ENCODE measurements at regions not wholly inside any gene's neighbourhood (a gene's known extent, or its start where the extent isn't known, plus 50 kb on each side); places are given as distances from the start of the nearest gene placed in this dataset.

DNA sequence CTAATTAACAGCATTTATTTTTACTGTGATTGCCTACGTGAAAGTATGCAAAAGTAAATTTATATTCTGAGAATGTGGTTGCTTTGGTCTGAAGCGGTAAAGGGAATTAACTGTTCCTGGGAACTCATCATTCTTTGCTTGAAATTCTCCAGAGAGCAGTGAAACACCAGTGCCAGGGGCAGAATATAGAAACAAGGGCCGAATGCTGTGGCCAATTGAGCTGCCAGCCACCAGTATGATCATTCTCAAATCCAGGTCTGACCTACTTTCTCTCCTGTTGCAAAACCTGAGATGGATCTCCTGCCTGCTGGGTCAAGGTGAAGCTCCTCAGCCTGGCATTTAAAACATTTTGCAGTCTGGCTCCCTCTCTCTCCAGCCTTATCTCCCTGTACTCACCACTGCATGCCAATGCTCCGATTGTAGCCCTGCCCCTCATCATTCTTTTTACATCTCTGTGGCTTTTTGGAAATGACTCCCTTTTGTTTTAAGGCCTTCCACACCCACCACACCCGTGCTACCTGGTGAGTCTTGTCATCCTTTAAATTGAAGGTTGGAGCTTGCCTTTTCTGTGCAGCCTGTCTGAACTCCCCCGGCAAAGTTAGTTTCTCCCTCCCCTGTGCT is 94.5 kb upstream of the TMEM178A start:
- Histone ChIP-seq H3K9me3 (ENCODE audit: low read length) (no peaks in the 10 kb centered on the region), H3K4me2 (ENCODE audit: low read length) (no peak overlapping the region), H2AFZ (ENCODE audit: low read length) (no peak overlapping the region), H3K4me1 (ENCODE audit: insufficient read depth, low read length, poor library complexity, severe bottlenecking) (no peaks in the 10 kb centered on the region), H3K79me2 (ENCODE audit: insufficient read depth, low read depth, low read length) (no peaks in the 10 kb centered on the region), H4K20me1 (ENCODE audit: insufficient read depth, low read length) (no peaks in the 10 kb centered on the region), H3K4me3 (ENCODE audit: low read depth, low read length, poor library complexity, severe bottlenecking) (no peak overlapping the region), H3K9me2 (ENCODE audit: insufficient read depth, low read length) (no peaks in the 10 kb centered on the region; the same call in 1 of the 2 replicates), H3K36me3 (ENCODE audit: insufficient read depth, low read length) (no peaks in the 10 kb centered on the region), H3K27ac (ENCODE audit: low read depth, low read length, poor library complexity, severe bottlenecking) (no peak overlapping the region)
- TF ChIP-seq EZH2phosphoT487 (IDR thresholded peaks at IDR 0.05; ENCODE audit: borderline replicate concordance, low read depth, low read length): no peak
- TF ChIP-seq, protein P1, sequence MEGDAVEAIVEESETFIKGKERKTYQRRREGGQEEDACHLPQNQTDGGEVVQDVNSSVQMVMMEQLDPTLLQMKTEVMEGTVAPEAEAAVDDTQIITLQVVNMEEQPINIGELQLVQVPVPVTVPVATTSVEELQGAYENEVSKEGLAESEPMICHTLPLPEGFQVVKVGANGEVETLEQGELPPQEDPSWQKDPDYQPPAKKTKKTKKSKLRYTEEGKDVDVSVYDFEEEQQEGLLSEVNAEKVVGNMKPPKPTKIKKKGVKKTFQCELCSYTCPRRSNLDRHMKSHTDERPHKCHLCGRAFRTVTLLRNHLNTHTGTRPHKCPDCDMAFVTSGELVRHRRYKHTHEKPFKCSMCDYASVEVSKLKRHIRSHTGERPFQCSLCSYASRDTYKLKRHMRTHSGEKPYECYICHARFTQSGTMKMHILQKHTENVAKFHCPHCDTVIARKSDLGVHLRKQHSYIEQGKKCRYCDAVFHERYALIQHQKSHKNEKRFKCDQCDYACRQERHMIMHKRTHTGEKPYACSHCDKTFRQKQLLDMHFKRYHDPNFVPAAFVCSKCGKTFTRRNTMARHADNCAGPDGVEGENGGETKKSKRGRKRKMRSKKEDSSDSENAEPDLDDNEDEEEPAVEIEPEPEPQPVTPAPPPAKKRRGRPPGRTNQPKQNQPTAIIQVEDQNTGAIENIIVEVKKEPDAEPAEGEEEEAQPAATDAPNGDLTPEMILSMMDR (conservative IDR thresholded peaks at IDR 0.05; ENCODE audit: low read length): no peak
- no TSS peak for BruUV-seq (replicated peaks)
- ChIA-PET POLR2A (no interaction called here), CTCF (ENCODE audit: unreplicated experiment) (no interaction called here)
- DNase-seq (ENCODE audit: low spot score): no peak
- intact Hi-C loops (cut with micrococcal nuclease; ENCODE audit: unreplicated experiment): no loop called here

DNA sequence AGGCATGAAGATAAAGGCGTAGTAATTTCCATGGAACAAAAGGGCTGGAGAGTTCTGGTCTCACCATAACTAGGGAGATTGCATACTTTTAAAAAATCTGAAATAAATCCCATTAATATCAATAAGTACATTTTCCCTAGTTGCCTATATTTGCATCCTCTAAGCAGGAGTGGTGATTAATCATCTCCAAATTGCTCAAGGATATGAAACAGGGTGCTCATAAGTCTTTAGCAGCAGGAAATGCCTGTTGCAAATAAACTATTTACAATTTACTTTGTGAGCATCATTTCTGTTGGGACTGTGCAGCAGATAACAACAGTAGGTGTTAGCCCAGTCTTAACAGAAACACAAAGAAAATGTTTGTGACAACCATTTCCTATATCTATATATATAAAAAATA is 92.4 kb upstream of the TMEM178A start:
- Histone ChIP-seq H3K4me2 (ENCODE audit: low read length) (no peak overlapping the region), H3K4me3 (ENCODE audit: low read depth, low read length, poor library complexity, severe bottlenecking) (no peak overlapping the region), H3K9me2 (ENCODE audit: insufficient read depth, low read length) (no peaks in the 10 kb centered on the region; the same call in 1 of the 2 replicates), H3K9me3 (ENCODE audit: low read length) (no peaks in the 10 kb centered on the region), H4K20me1 (ENCODE audit: insufficient read depth, low read length) (no peaks in the 10 kb centered on the region), H2AFZ (ENCODE audit: low read length) (no peak overlapping the region), H3K79me2 (ENCODE audit: insufficient read depth, low read depth, low read length) (no peaks in the 10 kb centered on the region), H3K27ac (ENCODE audit: low read depth, low read length, poor library complexity, severe bottlenecking) (no peak overlapping the region), H3K36me3 (ENCODE audit: insufficient read depth, low read length) (no peaks in the 10 kb centered on the region), H3K4me1 (ENCODE audit: insufficient read depth, low read length, poor library complexity, severe bottlenecking) (no peaks in the 10 kb centered on the region)
- no peak for TF ChIP-seq EZH2phosphoT487 (IDR thresholded peaks at IDR 0.05; ENCODE audit: borderline replicate concordance, low read depth, low read length)
- TF ChIP-seq, protein P1 (conservative IDR thresholded peaks at IDR 0.05; ENCODE audit: low read length): no peak
- intact Hi-C loops (cut with micrococcal nuclease; ENCODE audit: unreplicated experiment): no loop called here
- CTCF ChIA-PET (ENCODE audit: unreplicated experiment): no interaction called here
- BruUV-seq (replicated peaks): no TSS peak
- POLR2A ChIA-PET: interaction anchor here (0.6 to 0.7 kb wide), 3 partner anchors 133 to 204 kb away, joined by 3 to 5 read pairs (median 4); no protein-coding TSS in a partner anchor
- no peak for DNase-seq (ENCODE audit: low spot score)

DNA sequence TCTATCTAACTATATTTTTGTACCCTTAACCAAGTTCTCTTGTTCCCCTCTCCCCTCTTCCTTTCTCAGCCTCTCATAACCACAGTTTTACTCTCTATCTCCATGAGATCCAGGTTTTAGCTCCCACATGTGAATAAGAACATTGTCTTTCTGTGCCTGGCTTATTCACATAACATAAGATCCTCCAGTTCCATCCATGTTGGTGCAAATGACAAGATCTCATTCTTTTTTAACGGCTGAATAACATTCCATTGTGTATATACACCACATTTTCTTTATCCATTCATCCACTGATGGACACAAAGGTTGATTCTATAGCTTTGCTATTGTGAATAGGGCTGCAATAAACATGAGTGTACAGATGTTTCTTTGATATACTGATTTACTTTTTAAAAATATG is 83.9 kb upstream of the TMEM178A start:
- Histone ChIP-seq H2AFZ (ENCODE audit: low read length) (no peak overlapping the region), H3K79me2 (ENCODE audit: insufficient read depth, low read depth, low read length) (no peaks in the 10 kb centered on the region), H3K27ac (ENCODE audit: low read depth, low read length, poor library complexity, severe bottlenecking) (no peak overlapping the region), H3K36me3 (ENCODE audit: insufficient read depth, low read length) (no peaks in the 10 kb centered on the region), H3K9me3 (ENCODE audit: low read length) (no peaks in the 10 kb centered on the region), H3K4me2 (ENCODE audit: low read length) (no peak overlapping the region), H3K4me1 (ENCODE audit: insufficient read depth, low read length, poor library complexity, severe bottlenecking) (no peaks in the 10 kb centered on the region), H4K20me1 (ENCODE audit: insufficient read depth, low read length) (no peaks in the 10 kb centered on the region), H3K9me2 (ENCODE audit: insufficient read depth, low read length) (no peaks in the 10 kb centered on the region), H3K4me3 (ENCODE audit: low read depth, low read length, poor library complexity, severe bottlenecking) (no peak overlapping the region)
- no peak for DNase-seq (ENCODE audit: low spot score)
- POLR2A ChIA-PET: interaction anchor here (0.5 to 0.7 kb wide), 2 partner anchors 14 to 15 kb away, joined by 3 to 4 read pairs; no protein-coding TSS in a partner anchor
- TF ChIP-seq EZH2phosphoT487 (IDR thresholded peaks at IDR 0.05; ENCODE audit: borderline replicate concordance, low read depth, low read length): no peak
- TF ChIP-seq, protein P1 (conservative IDR thresholded peaks at IDR 0.05; ENCODE audit: low read length): no peak
- no TSS peak for BruUV-seq (replicated peaks)
- CTCF ChIA-PET (ENCODE audit: unreplicated experiment): no interaction called here
- intact Hi-C loops (cut with micrococcal nuclease; ENCODE audit: unreplicated experiment): loop anchor here (2.0 kb wide), 1 partner anchor 27 kb away; no protein-coding TSS in a partner anchor
